Fibroblast of mammary gland (primary cell): ENCODE measurements at regions not wholly inside any gene's neighbourhood (a gene's known extent, or its start where the extent isn't known, plus 50 kb on each side); places are given as distances from the start of the nearest gene placed in this dataset.

Experiments used
- DNase-seq: peaks from one replicate; pipeline ENCODE4 v3.0.0-alpha.2; 2010; ENCODE audit warnings: low read depth
- H3K4me3 ChIP-seq: 2 replicates; pipeline ENCODE4 v1.5.1; 2011; ENCODE audit warnings: low read depth, mild to moderate bottlenecking, low read length, moderate library complexity; ENCODE audit not compliant: control insufficient read depth
- CTCF ChIP-seq: conservative IDR thresholded peaks from 2 replicates; pipeline ENCODE4 v1.5.1; 2011; ENCODE audit warnings: low read depth, low read length, inconsistent platforms; ENCODE audit not compliant: control insufficient read depth, insufficient read depth

GRCh38 chr1:189141056-189141455 is 1336.6 kb downstream of the BRINP3 start:
- no peak for DNase-seq
- H3K4me3 ChIP-seq = no peak overlapping the region
- no peak for TF ChIP-seq CTCF

- no peak overlapping the region for H3K4me3 ChIP-seq
- no peak for TF ChIP-seq CTCF
- no peak for DNase-seq
These were observed 1327.9 kb downstream of the BRINP3 start for GRCh38 chr1:189149547-189150375.

- H3K4me3 ChIP-seq = no peak overlapping the region
- no peak for TF ChIP-seq CTCF
- DNase-seq = no peak
These were observed 1327.0 kb downstream of the BRINP3 start for GRCh38 chr1:189150624-189151023.

GRCh38 chr1:189151361-189151760 is 1326.3 kb downstream of the BRINP3 start:
- DNase-seq = no peak
- no peak for TF ChIP-seq CTCF
- H3K4me3 ChIP-seq = no peak overlapping the region

- TF ChIP-seq CTCF = no peak
- H3K4me3 ChIP-seq = no peak overlapping the region
- no peak for DNase-seq
These were observed 1325.0 kb downstream of the BRINP3 start for GRCh38 chr1:189152685-189153084.

- no peak overlapping the region for H3K4me3 ChIP-seq
- no peak for TF ChIP-seq CTCF
- no peak for DNase-seq
These were observed 1319.5 kb downstream of the BRINP3 start for GRCh38 chr1:189158155-189158554.
